ENCODE measurements at regions not wholly inside any gene's neighbourhood (a gene's known extent, or its start where the extent isn't known, plus 50 kb on each side); places are given as distances from the start of the nearest gene placed in this dataset.

DNA sequence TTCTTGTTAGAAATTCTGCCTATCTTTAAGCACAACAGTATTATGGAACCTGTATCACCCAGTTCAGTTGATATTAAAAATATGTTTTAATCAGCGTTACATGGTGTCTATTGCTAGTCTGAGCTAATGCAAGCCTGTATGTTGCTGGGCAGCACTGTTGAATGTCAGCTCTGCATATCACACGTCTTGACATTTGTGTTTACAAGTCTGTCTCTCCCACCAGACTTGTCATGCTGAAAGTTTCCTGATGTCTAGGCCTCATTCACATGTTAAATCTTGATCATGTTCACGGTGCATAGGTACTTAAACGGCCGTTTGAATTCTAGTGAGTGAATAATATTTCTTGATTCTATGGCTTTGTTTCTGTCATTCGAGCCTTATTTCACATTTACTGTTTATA lies 385.0 kb downstream of the SOCS6 start:
- TF ChIP-seq POLR2A (IDR thresholded peaks at IDR 0.05) (no peak), CTCF (IDR thresholded peaks at IDR 0.05 in 4 of 5, conservative IDR thresholded peaks at IDR 0.05 in 1 of 5) (no peak)
